Colonic mucosa (tissue), 4 donors: ENCODE measurements at regions not wholly inside any gene's neighbourhood (a gene's known extent, or its start where the extent isn't known, plus 50 kb on each side); places are given as distances from the start of the nearest gene placed in this dataset.

Source experiments
- DNase-seq: peaks from one replicate; pipeline ENCODE4 v3.0.0-alpha.2; 2020
- H3K27ac ChIP-seq: fragments of 200-600 bp; one replicate; pipeline ENCODE4 v1.8.0; 2021
- H3K27me3 ChIP-seq: fragments of 200-600 bp; one replicate; pipeline ENCODE4 v1.8.0; 2021
- H3K36me3 ChIP-seq: fragments of 200-600 bp; one replicate; pipeline ENCODE4 v1.8.0; 2021
- H3K4me1 ChIP-seq: fragments of 200-600 bp; one replicate; pipeline ENCODE4 v1.8.0; 2021; ENCODE audit warnings: mild to moderate bottlenecking
- H3K4me3 ChIP-seq: fragments of 200-600 bp; one replicate; pipeline ENCODE4 v1.8.0; 2021
- H3K9ac ChIP-seq, 2 donors: one replicate each; pipeline ENCODE4 v1.7.0; 2013; ENCODE audit warnings: control low read depth in 2 of 2, low read depth in 2 of 2, low read length in 2 of 2
- H3K9me3 ChIP-seq: fragments of 200-600 bp; one replicate; pipeline ENCODE4 v1.8.0; 2021
- CTCF ChIP-seq: fragments of 200-600 bp; IDR thresholded peaks from one replicate; pipeline ENCODE4 v1.8.0; 2022; ENCODE audit warnings: antibody characterized with exemption, mild to moderate bottlenecking
- intact Hi-C: fragments of 100-400 bp; cut with DNase I; formaldehyde crosslinking; loops from one replicate; pipeline ENCODE4 v1.14.1; 2022
- donor health status: healthy.
- donor health status: DM: no; HTN: no; CAD: no.
- donor health status: DM: no; HTN: no; CAD: no.

- Histone ChIP-seq H3K27me3 (no peaks in the 10 kb centered on the region), H3K27ac (no peak overlapping the region), H3K4me1 (no peaks in the 10 kb centered on the region), H3K9ac (no peak overlapping the region), H3K36me3 (no peaks in the 10 kb centered on the region), H3K9me3 (no peaks in the 10 kb centered on the region), H3K4me3 (no peak overlapping the region)
- no peak for DNase-seq
- intact Hi-C loops, result no loop called here
- TF ChIP-seq CTCF, result no peak
Observed at GRCh38 chr2:147659051-147659450, 185.8 kb upstream of the ACVR2A start.

- H3K4me1 ChIP-seq, result no peaks in the 10 kb centered on the region
- H3K4me3 ChIP-seq, result no peak overlapping the region
- H3K9ac ChIP-seq, result no peak overlapping the region
- no peak for TF ChIP-seq CTCF
- H3K27ac ChIP-seq, result no peak overlapping the region
- no peaks in the 10 kb centered on the region for H3K27me3 ChIP-seq
- no peak for DNase-seq
- no peaks in the 10 kb centered on the region for H3K36me3 ChIP-seq
- no peaks in the 10 kb centered on the region for H3K9me3 ChIP-seq
- intact Hi-C loops, result no loop called here
Observed at GRCh38 chr2:147657086-147658000, 187.5 kb upstream of the ACVR2A start.

GRCh38 chr2:147649998-147650397 is 194.8 kb upstream of the ACVR2A start:
- Histone ChIP-seq H3K36me3 (no peaks in the 10 kb centered on the region), H3K9ac (no peak overlapping the region), H3K4me1 (no peaks in the 10 kb centered on the region), H3K27me3 (no peaks in the 10 kb centered on the region), H3K27ac (no peak overlapping the region), H3K4me3 (no peak overlapping the region), H3K9me3 (no peaks in the 10 kb centered on the region)
- DNase-seq, result no peak
- intact Hi-C loops, result no loop called here
- TF ChIP-seq CTCF, result no peak

GRCh38 chr2:147649286-147649685 is 195.5 kb upstream of the ACVR2A start:
- Histone ChIP-seq H3K9ac (no peak overlapping the region), H3K4me3 (no peak overlapping the region), H3K27ac (no peak overlapping the region), H3K27me3 (no peaks in the 10 kb centered on the region), H3K36me3 (no peaks in the 10 kb centered on the region), H3K9me3 (no peaks in the 10 kb centered on the region), H3K4me1 (no peaks in the 10 kb centered on the region)
- DNase-seq, result no peak
- no peak for TF ChIP-seq CTCF
- intact Hi-C loops, result no loop called here

- TF ChIP-seq CTCF, result no peak
- Histone ChIP-seq H3K9me3 (no peaks in the 10 kb centered on the region), H3K9ac (no peak overlapping the region), H3K4me3 (no peak overlapping the region), H3K27me3 (no peaks in the 10 kb centered on the region), H3K36me3 (no peaks in the 10 kb centered on the region), H3K4me1 (no peaks in the 10 kb centered on the region), H3K27ac (no peak overlapping the region)
- intact Hi-C loops, result no loop called here
- DNase-seq, result no peak
Observed at GRCh38 chr2:147648471-147648870, 196.4 kb upstream of the ACVR2A start.
